GM12878 (cell line): ENCODE measurements at regions not wholly inside any gene's neighbourhood (a gene's known extent, or its start where the extent isn't known, plus 50 kb on each side); places are given as distances from the start of the nearest gene placed in this dataset.

Experiments used
- ATAC-seq: fragments of 200-7000 bp; cut with Tn5 transposase; 3 replicates; pipeline ENCODE4 v1.9.1; 2020; ENCODE audit warnings: mild to moderate bottlenecking, moderate library complexity
- BruUV-seq: library from RNA; stranded (reverse); fragments of 400-500 nt; replicated peaks from 2 replicates; lab custom pipeline; 2021; lab: Mats Ljungman, UMichigan
- CTCF ChIA-PET: fragments of 300-600 bp; sonication (Branson Sonifier 250); formaldehyde crosslinking; extraction: SDS; loops from one replicate; lab custom pipeline; 2021; ENCODE audit warnings: inconsistent platforms; lab: Yijun Ruan, JAX
- POLR2A ChIA-PET: fragments of 350-600 bp; formaldehyde crosslinking; extraction: SDS; loops from one replicate; lab custom pipeline; 2021; ENCODE audit warnings: inconsistent platforms; lab: Charles Lee
- RAD21 ChIA-PET: fragments of 300-600 bp; sonication (Branson Sonifier 250); formaldehyde crosslinking; loops from one replicate; lab custom pipeline; 2023; ENCODE audit warnings: antibody characterized with exemption; ENCODE audit not compliant: unreplicated experiment; lab: Charles Lee
- SMC1A ChIA-PET: fragments of 300-600 bp; sonication (Branson Sonifier 250); formaldehyde crosslinking; loops from one replicate; lab custom pipeline; 2023; ENCODE audit not compliant: unreplicated experiment, uncharacterized antibody; lab: Charles Lee
- DNase-seq: peaks from one replicate; pipeline ENCODE4 v3.0.0-alpha.2; 2011; ENCODE audit warnings: low read depth, low spot score
- FAIRE-seq: peaks from 3 replicates; lab custom pipeline; 2011; peaks lifted over from hg19 to GRCh38; lab: Jason Lieb, UNC
- H2AFZ ChIP-seq: 2 replicates; pipeline ENCODE4 v1.6.0; 2011; ENCODE audit warnings: low read depth, low read length, control low read depth; ENCODE audit not compliant: control insufficient read depth
- H3K27ac ChIP-seq: 2 replicates; pipeline ENCODE4 v1.5.1; 2011; ENCODE audit warnings: control low read depth; ENCODE audit not compliant: control insufficient read depth, insufficient read depth
- H3K27me3 ChIP-seq, 2 experiments: replicated peaks in 1 of 2; 2 replicates each; pipeline versions ENCODE4 v1.6.0 to v1.6.1; 2011; ENCODE audit warnings: low read length in 1 of 2; ENCODE audit not compliant: control insufficient read depth in 2 of 2, insufficient read depth in 2 of 2
- H3K36me3 ChIP-seq, 2 experiments: 2 replicates each; pipeline ENCODE4 v1.5.1; 2011; ENCODE audit warnings: low read length in 1 of 2; ENCODE audit not compliant: control insufficient read depth in 2 of 2, insufficient read depth in 2 of 2
- H3K4me1 ChIP-seq: 2 replicates; pipeline ENCODE4 v1.6.1; 2011; ENCODE audit warnings: mild to moderate bottlenecking, low read length, moderate library complexity, mixed read lengths; ENCODE audit not compliant: control insufficient read depth, insufficient read depth
- H3K4me2 ChIP-seq: 2 replicates; pipeline ENCODE4 v1.6.0; 2011; ENCODE audit warnings: control low read depth; ENCODE audit not compliant: control insufficient read depth, insufficient read depth
- H3K4me3 ChIP-seq: fragments of 200-600 bp; sonication (generic); 2 replicates; pipeline ENCODE4 v1.5.1; 2016
- H3K79me2 ChIP-seq: 2 replicates; pipeline ENCODE4 v1.6.0; 2011; ENCODE audit warnings: low read length; ENCODE audit not compliant: control insufficient read depth, insufficient read depth
- H3K9ac ChIP-seq: 2 replicates; pipeline ENCODE4 v1.8.0; 2011; ENCODE audit warnings: low read length, control low read depth, mixed read lengths; ENCODE audit not compliant: control insufficient read depth, insufficient read depth
- H3K9me3 ChIP-seq: replicated peaks from 3 replicates; pipeline ENCODE4 v1.5.1; 2011; ENCODE audit warnings: mild to moderate bottlenecking, low read length; ENCODE audit not compliant: control insufficient read depth, insufficient read depth
- H4K20me1 ChIP-seq: 2 replicates; pipeline ENCODE4 v1.6.0; 2011; ENCODE audit not compliant: control insufficient read depth, insufficient read depth
- ATF7 ChIP-seq: fragments of 450-650 bp; IDR thresholded peaks from 2 replicates; pipeline ENCODE4 v1.6.1; 2016; ENCODE audit warnings: low read depth, mild to moderate bottlenecking
- CBX5 ChIP-seq: sonication (generic); IDR thresholded peaks from 2 replicates; pipeline ENCODE4 v1.6.1; 2016; ENCODE audit warnings: low read depth, moderate library complexity, mild to moderate bottlenecking, inconsistent platforms
- CTCF ChIP-seq, 3 experiments: IDR thresholded peaks in 2 of 3; conservative IDR thresholded peaks in 1 of 3; 2 replicates each; pipeline ENCODE4 v1.5.1; 2011; ENCODE audit warnings: low read depth in 3 of 3, low read length in 3 of 3, mild to moderate bottlenecking in 3 of 3, control low read depth in 2 of 3, moderate library complexity in 2 of 3, inconsistent platforms in 1 of 3, mixed read lengths in 1 of 3; ENCODE audit not compliant: control insufficient read depth in 2 of 3, insufficient read depth in 1 of 3; ENCODE audit errors: extremely low read depth in 1 of 3
- EED ChIP-seq: sonication (generic); IDR thresholded peaks from 2 replicates; pipeline ENCODE4 v1.6.1; 2016; ENCODE audit warnings: antibody characterized with exemption, low read depth
- ELK1 ChIP-seq: IDR thresholded peaks from 2 replicates; pipeline ENCODE4 v1.6.1; 2012; ENCODE audit warnings: low read depth, low read length, improper control_type of control experiment
- EP300 ChIP-seq, 2 experiments: fragments of 150-350 bp in 1 of 2; IDR thresholded peaks; 2 replicates each; pipeline ENCODE4 v1.6.1; 2011 to 2012; ENCODE audit warnings: low read depth in 2 of 2, low read length in 2 of 2, borderline replicate concordance in 1 of 2, improper control_type of control experiment in 1 of 2, inconsistent platforms in 1 of 2; ENCODE audit not compliant: control insufficient read depth in 1 of 2
- IRF5 ChIP-seq: fragments of 450-650 bp; IDR thresholded peaks from 2 replicates; pipeline ENCODE4 v1.6.1; 2017; ENCODE audit warnings: borderline replicate concordance
- POLR2AphosphoS5 ChIP-seq: IDR thresholded peaks from 2 replicates; pipeline ENCODE4 v1.6.1; 2011; ENCODE audit warnings: mild to moderate bottlenecking, low read length, inconsistent platforms
- RBBP5 ChIP-seq: fragments of 200-600 bp; sonication (generic); conservative IDR thresholded peaks from 2 replicates; pipeline ENCODE4 v1.6.1; 2016
- RUNX3 ChIP-seq: IDR thresholded peaks from 2 replicates; pipeline ENCODE4 v1.6.1; 2012; ENCODE audit warnings: low read length, inconsistent platforms
- YY1 ChIP-seq: IDR thresholded peaks from 2 replicates; pipeline ENCODE4 v1.6.1; 2011; ENCODE audit warnings: low read depth, mild to moderate bottlenecking, low read length
- ZBTB11 ChIP-seq: fragments of 450-650 bp; formaldehyde crosslinking; IDR thresholded peaks from 2 replicates; pipeline ENCODE4 v1.5.0; 2022; ENCODE audit warnings: mild to moderate bottlenecking, missing genetic modification characterization
- ZNF592 ChIP-seq: fragments of 450-650 bp; IDR thresholded peaks from 2 replicates; pipeline ENCODE4 v1.6.1; 2017; ENCODE audit warnings: mild to moderate bottlenecking, moderate library complexity
- WGBS: methylation state at CpG from one replicate; pipeline ENCODE4 v1.1.6; 2016; ENCODE audit warnings: low lambda C conversion rate; ENCODE audit not compliant: insufficient replicate concordance, insufficient coverage; ENCODE audit errors: missing lambda C conversion rate; 5-methylcytosine and 5-hydroxymethylcytosine counted together
- in situ Hi-C: fragments of 300-500 bp; cut with MboI; formaldehyde crosslinking; loops from 9 replicates; pipeline ENCODE4 v1.14.3; 2018; ENCODE audit warnings: mixed read lengths
- intact Hi-C: fragments of 100-400 bp; cut with micrococcal nuclease; formaldehyde crosslinking; loops from one replicate; pipeline ENCODE4 v1.14.2; 2022; ENCODE audit not compliant: unreplicated experiment

- FAIRE-seq (no peak), ATAC-seq (no peak), DNase-seq (no peak)
- BruUV-seq, result no TSS peak
- 51% methylated on average over 4 of the region's 4 CpGs for WGBS
- no peak overlapping the region for H3K4me3 ChIP-seq
- no peak overlapping the region for H2AFZ ChIP-seq
- H3K79me2 ChIP-seq, result no peaks in the 10 kb centered on the region
- POLR2A ChIA-PET, result no interaction called here
- no peaks in the 10 kb centered on the region for H3K9me3 ChIP-seq
- no peaks in the 10 kb centered on the region for H3K4me1 ChIP-seq
- no peak overlapping the region for H3K9ac ChIP-seq
- RAD21 ChIA-PET, result no interaction called here
- SMC1A ChIA-PET, result interaction anchor here (0.7 kb wide), 1 partner anchor 26 kb away, joined by 3 read pairs; no protein-coding TSS in a partner anchor
- H3K36me3 ChIP-seq, result no peaks in the 10 kb centered on the region
- intact Hi-C loops (no loop called here), in situ Hi-C loops (no loop called here)
- H3K4me2 ChIP-seq, result no peak overlapping the region
- H4K20me1 ChIP-seq, result no peaks in the 10 kb centered on the region
- no peaks in the 10 kb centered on the region for H3K27me3 ChIP-seq
- CTCF ChIA-PET, result no interaction called here
- H3K27ac ChIP-seq, result no peak overlapping the region
- TF ChIP-seq RBBP5, result no peak
- TF ChIP-seq IRF5, result no peak
- TF ChIP-seq RUNX3, result no peak
- TF ChIP-seq EED, result no peak
- no peak for TF ChIP-seq EP300 (IDR thresholded peaks at IDR 0.05; ENCODE audit: borderline replicate concordance in 1 of 2, control insufficient read depth in 1 of 2, low read depth in 2 of 2, low read length in 2 of 2)
- no peak for TF ChIP-seq ATF7
- TF ChIP-seq POLR2AphosphoS5, result no peak
- TF ChIP-seq ZNF592, result no peak
- TF ChIP-seq ZBTB11 (CRISPR knock-in tag), result no peak
- TF ChIP-seq YY1, result no peak
- TF ChIP-seq CBX5, result no peak
- TF ChIP-seq CTCF (IDR thresholded peaks at IDR 0.05 in 2 of 3, conservative IDR thresholded peaks at IDR 0.05 in 1 of 3; ENCODE audit: control insufficient read depth in 2 of 3, extremely low read depth in 1 of 3, insufficient read depth in 1 of 3, low read depth in 3 of 3, low read length in 3 of 3), result no peak
- TF ChIP-seq ELK1, result no peak
Observed at GRCh38 chr21:27694667-27695066, 727.8 kb upstream of the ADAMTS5 start.
